HepG2 (cell line): ENCODE measurements at regions not wholly inside any gene's neighbourhood (a gene's known extent, or its start where the extent isn't known, plus 50 kb on each side); places are given as distances from the start of the nearest gene placed in this dataset.

ENCODE experiments used
- ATAC-seq: fragments of 200-7000 bp; cut with Tn5 transposase; 3 replicates; pipeline ENCODE4 v1.9.1; 2020; ENCODE audit warnings: mild to moderate bottlenecking, moderate library complexity
- BruUV-seq: library from RNA; stranded (reverse); fragments of 400-500 nt; replicated peaks from 2 replicates; lab custom pipeline; 2021; lab: Mats Ljungman, UMichigan
- CTCF ChIA-PET: fragments of 300-600 bp; formaldehyde crosslinking; extraction: SDS; loops from one replicate; lab custom pipeline; 2021; ENCODE audit warnings: low total read pairs, inconsistent platforms, low intra/inter-chr PET ratio; lab: Yijun Ruan, JAX
- POLR2A ChIA-PET: fragments of 350-600 bp; sonication (Branson Sonifier 250); formaldehyde crosslinking; loops from one replicate; lab custom pipeline; 2020; ENCODE audit warnings: antibody characterized with exemption, inconsistent platforms; lab: Yijun Ruan, JAX
- DNase-seq: peaks from one replicate; pipeline ENCODE4 v3.0.0-alpha.2; 2015; ENCODE audit warnings: low spot score
- FAIRE-seq: peaks from 3 replicates; lab custom pipeline; 2011; peaks lifted over from hg19 to GRCh38; lab: Jason Lieb, UNC
- H2AFZ ChIP-seq: one replicate; pipeline ENCODE4 v1.6.1; 2011; ENCODE audit warnings: low read length, inconsistent platforms
- H3K27ac ChIP-seq: fragments of 300-600 bp; 3 replicates; pipeline ENCODE4 v1.8.0; 2011; ENCODE audit warnings: mixed run types, mild to moderate bottlenecking, mixed read lengths, low read length, inconsistent platforms; ENCODE audit not compliant: insufficient read depth; ENCODE audit errors: extremely low read length
- H3K27me3 ChIP-seq, 2 experiments: fragments of 200-600 bp in 1 of 2; 2 replicates in 1 of 2; 3 replicates in 1 of 2; pipeline versions ENCODE4 v1.6.0 to v1.8.0; 2011; ENCODE audit warnings: low read length in 2 of 2, mild to moderate bottlenecking in 2 of 2, moderate library complexity in 2 of 2, inconsistent platforms in 1 of 2; ENCODE audit not compliant: insufficient read depth in 2 of 2, control insufficient read depth in 1 of 2
- H3K36me3 ChIP-seq, 2 experiments: fragments of 200-600 bp in 1 of 2; replicated peaks in 1 of 2; 2 replicates in 1 of 2; 3 replicates in 1 of 2; pipeline versions ENCODE4 v1.5.1 to v1.8.0; 2011; ENCODE audit warnings: low read length in 2 of 2, inconsistent platforms in 1 of 2; ENCODE audit not compliant: insufficient read depth in 2 of 2, control insufficient read depth in 1 of 2
- H3K4me1 ChIP-seq: 2 replicates; pipeline ENCODE4 v1.5.1; 2012; ENCODE audit warnings: low read length, inconsistent platforms; ENCODE audit not compliant: insufficient read depth
- H3K4me2 ChIP-seq: 2 replicates; pipeline ENCODE4 v1.6.0; 2011; ENCODE audit warnings: low read depth, low read length, inconsistent platforms
- H3K4me3 ChIP-seq, 3 experiments: fragments of 200-600 bp in 1 of 3; sonication (generic), shearing (Covaris generic) in 1 of 3; replicated peaks in 1 of 3; 2 replicates each; pipeline ENCODE4 v1.5.1; 2011 to 2016; ENCODE audit warnings: low read length in 3 of 3, inconsistent platforms in 2 of 3, low read depth in 2 of 3, mild to moderate bottlenecking in 2 of 3, control low read depth in 1 of 3, mixed read lengths in 1 of 3; ENCODE audit not compliant: insufficient read depth in 1 of 3
- H3K79me2 ChIP-seq: one replicate; pipeline ENCODE4 v1.6.1; 2011; ENCODE audit warnings: low read length, inconsistent platforms; ENCODE audit not compliant: insufficient read depth
- H3K9ac ChIP-seq: 2 replicates; pipeline ENCODE4 v1.6.0; 2011; ENCODE audit warnings: mild to moderate bottlenecking, low read depth, low read length, inconsistent platforms; ENCODE audit not compliant: insufficient read depth
- H3K9me3 ChIP-seq: 2 replicates; pipeline ENCODE4 v1.5.1; 2012; ENCODE audit warnings: mild to moderate bottlenecking, low read length
- H4K20me1 ChIP-seq: 2 replicates; pipeline ENCODE4 v1.6.0; 2011; ENCODE audit warnings: inconsistent platforms, mild to moderate bottlenecking, low read length, moderate library complexity; ENCODE audit not compliant: insufficient read depth
- ARNTL ChIP-seq: sonication (generic); formaldehyde crosslinking; IDR thresholded peaks from 2 replicates; pipeline ENCODE4 v1.4.0; 2020; ENCODE audit warnings: mild to moderate bottlenecking, missing genetic modification reagents
- ATF1 ChIP-seq: IDR thresholded peaks from 2 replicates; pipeline ENCODE4 v1.6.1; 2016; ENCODE audit warnings: mild to moderate bottlenecking, control low read depth
- KIAA2018 ChIP-seq: sonication (generic); formaldehyde crosslinking; IDR thresholded peaks from 2 replicates; pipeline ENCODE4 v1.5.0; 2020; ENCODE audit warnings: mild to moderate bottlenecking, missing genetic modification reagents, borderline replicate concordance
- NCOA1 ChIP-seq: sonication (generic); formaldehyde crosslinking; IDR thresholded peaks from 2 replicates; pipeline ENCODE4 v1.9.0; 2021; ENCODE audit warnings: missing genetic modification reagents
- NFE2L2 ChIP-seq: fragments of 150-350 bp; IDR thresholded peaks from 2 replicates; pipeline ENCODE4 v1.6.1; 2014; ENCODE audit warnings: low read length
- NFYC ChIP-seq: IDR thresholded peaks from 2 replicates; pipeline ENCODE4 v1.6.1; 2016; ENCODE audit warnings: missing genetic modification reagents, missing compliant biosample characterization
- PHB2 ChIP-seq: fragments of 450-650 bp; IDR thresholded peaks from 2 replicates; pipeline ENCODE4 v1.6.1; 2018; ENCODE audit not compliant: partially characterized antibody
- SALL2 ChIP-seq: sonication (generic); formaldehyde crosslinking; IDR thresholded peaks from 2 replicates; pipeline ENCODE4 v1.8.1; 2023; ENCODE audit warnings: mild to moderate bottlenecking, missing genetic modification reagents, inconsistent platforms
- STAT5B ChIP-seq: sonication (generic); formaldehyde crosslinking; IDR thresholded peaks from 2 replicates; pipeline ENCODE4 v1.4.0; 2020; ENCODE audit warnings: missing genetic modification reagents
- ZNF10 ChIP-seq: sonication (generic); formaldehyde crosslinking; IDR thresholded peaks from 2 replicates; pipeline ENCODE4 v1.4.0; 2020; ENCODE audit warnings: mild to moderate bottlenecking, low read depth, missing genetic modification reagents, borderline replicate concordance
- ZNF335 ChIP-seq: sonication (generic); formaldehyde crosslinking; IDR thresholded peaks from 2 replicates; pipeline ENCODE4 v1.4.0; 2020; ENCODE audit warnings: missing genetic modification reagents
- ZNF33B ChIP-seq: sonication (generic); formaldehyde crosslinking; IDR thresholded peaks from 2 replicates; pipeline ENCODE4 v1.5.1; 2020; ENCODE audit warnings: mild to moderate bottlenecking, missing genetic modification reagents
- ZNF839 ChIP-seq: sonication (generic); formaldehyde crosslinking; IDR thresholded peaks from 2 replicates; pipeline ENCODE4 v1.4.0; 2020; ENCODE audit warnings: missing genetic modification reagents, mild to moderate bottlenecking, borderline replicate concordance
- WGBS: methylation state at CpG from one replicate; pipeline ENCODE4 v1.1.6; 2017; ENCODE audit warnings: low lambda C conversion rate; 5-methylcytosine and 5-hydroxymethylcytosine counted together
- in situ Hi-C: cut with HindIII; loops from 2 replicates; pipeline ENCODE4 v1.10.0; 2017; ENCODE audit warnings: low pct_unique_long_range_greater_than_20kb; ENCODE audit not compliant: extremely low pct_ligation_motif_present
- intact Hi-C: fragments of 100-400 bp; cut with micrococcal nuclease; formaldehyde crosslinking; loops from one replicate; pipeline ENCODE4 v1.10.0; 2022; ENCODE audit not compliant: unreplicated experiment
- TF ChIP-seq, protein P1 (sequence below): sonication (generic); formaldehyde crosslinking; IDR thresholded peaks from 2 replicates; pipeline ENCODE4 v1.8.1; 2023; ENCODE audit warnings: mild to moderate bottlenecking, missing genetic modification reagents

GRCh38 chr1:98073823-98074222 is 153.0 kb upstream of the DPYD start (continued):
- no peak for TF ChIP-seq KIAA2018 (CRISPR knock-in tag)
- TF ChIP-seq, all 625 proteins: peak for 0

GRCh38 chr1:98073106-98073505 is 152.3 kb upstream of the DPYD start:
- Histone ChIP-seq H3K9me3 (no peaks in the 10 kb centered on the region), H3K9ac (no peak overlapping the region), H2AFZ (no peak overlapping the region), H3K79me2 (no peaks in the 10 kb centered on the region), H3K4me2 (no peak overlapping the region), H4K20me1 (no peaks in the 10 kb centered on the region), H3K36me3 (no peaks in the 10 kb centered on the region), H3K4me3 (no peak overlapping the region), H3K27me3 (no peaks in the 10 kb centered on the region), H3K4me1 (no peaks in the 10 kb centered on the region), H3K27ac (no peak overlapping the region)
- under 1% methylated on average over 3 of the region's 3 CpGs for WGBS
- ChIA-PET CTCF (no interaction called here), POLR2A (no interaction called here)
- DNase-seq: no peak
- intact Hi-C loops (no loop called here), in situ Hi-C loops (loop anchor here (25.0 kb wide), 1 partner anchor 886 kb away; no protein-coding TSS in a partner anchor)
- no peak for FAIRE-seq
- no TSS peak for BruUV-seq
- ATAC-seq: no peak
- TF ChIP-seq SALL2 (CRISPR knock-in tag) (no peak), ARNTL (CRISPR knock-in tag) (no peak), ZNF10 (CRISPR knock-in tag) (no peak), ATF1 (CRISPR knock-in tag) (no peak), NFE2L2 (no peak), ZNF839 (CRISPR knock-in tag) (no peak), PHB2 (no peak), NFYC (CRISPR knock-in tag) (no peak), NCOA1 (CRISPR knock-in tag) (no peak), ZNF33B (CRISPR knock-in tag) (no peak), STAT5B (CRISPR knock-in tag) (no peak), ZNF335 (CRISPR knock-in tag) (no peak)
- TF ChIP-seq, protein P1, sequence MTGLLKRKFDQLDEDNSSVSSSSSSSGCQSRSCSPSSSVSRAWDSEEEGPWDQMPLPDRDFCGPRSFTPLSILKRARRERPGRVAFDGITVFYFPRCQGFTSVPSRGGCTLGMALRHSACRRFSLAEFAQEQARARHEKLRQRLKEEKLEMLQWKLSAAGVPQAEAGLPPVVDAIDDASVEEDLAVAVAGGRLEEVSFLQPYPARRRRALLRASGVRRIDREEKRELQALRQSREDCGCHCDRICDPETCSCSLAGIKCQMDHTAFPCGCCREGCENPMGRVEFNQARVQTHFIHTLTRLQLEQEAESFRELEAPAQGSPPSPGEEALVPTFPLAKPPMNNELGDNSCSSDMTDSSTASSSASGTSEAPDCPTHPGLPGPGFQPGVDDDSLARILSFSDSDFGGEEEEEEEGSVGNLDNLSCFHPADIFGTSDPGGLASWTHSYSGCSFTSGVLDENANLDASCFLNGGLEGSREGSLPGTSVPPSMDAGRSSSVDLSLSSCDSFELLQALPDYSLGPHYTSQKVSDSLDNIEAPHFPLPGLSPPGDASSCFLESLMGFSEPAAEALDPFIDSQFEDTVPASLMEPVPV (CRISPR knock-in tag): no peak
